ENCODE measurements at regions not wholly inside any gene's neighbourhood (a gene's known extent, or its start where the extent isn't known, plus 50 kb on each side); places are given as distances from the start of the nearest gene placed in this dataset.

DNA sequence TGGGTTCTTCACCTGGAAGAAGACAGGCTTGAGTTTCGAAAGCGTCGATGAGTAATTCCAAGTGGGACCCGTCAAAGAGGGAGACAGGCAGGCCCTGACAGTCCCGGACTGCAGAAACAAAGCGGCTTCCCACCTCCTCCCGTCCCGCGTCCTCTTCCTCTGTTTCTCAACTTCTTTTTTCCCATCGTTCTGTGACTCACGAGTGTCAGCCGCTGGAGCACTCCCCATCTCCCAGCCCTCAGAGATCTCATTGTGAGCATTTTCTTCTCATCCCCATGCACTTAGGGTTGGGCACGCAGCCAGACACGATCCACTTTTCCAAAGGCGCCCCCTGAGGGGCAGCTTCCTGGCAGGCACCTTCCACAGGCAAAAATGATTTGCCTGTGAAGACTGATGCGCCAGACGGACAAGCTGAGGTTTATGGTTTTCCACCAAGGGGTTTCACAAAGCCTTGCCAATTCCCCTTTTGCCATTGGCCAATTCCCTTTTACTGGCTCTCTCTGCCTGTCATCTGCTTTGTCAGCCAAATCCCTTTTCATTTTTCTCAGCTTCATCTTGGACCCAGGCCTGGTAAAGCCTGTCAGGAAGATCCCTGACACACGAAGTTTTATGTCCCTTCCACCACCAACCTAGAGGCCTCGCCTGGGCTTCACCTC is 86.5 kb upstream of the ANKRD55 start:
- TF ChIP-seq, protein P1, sequence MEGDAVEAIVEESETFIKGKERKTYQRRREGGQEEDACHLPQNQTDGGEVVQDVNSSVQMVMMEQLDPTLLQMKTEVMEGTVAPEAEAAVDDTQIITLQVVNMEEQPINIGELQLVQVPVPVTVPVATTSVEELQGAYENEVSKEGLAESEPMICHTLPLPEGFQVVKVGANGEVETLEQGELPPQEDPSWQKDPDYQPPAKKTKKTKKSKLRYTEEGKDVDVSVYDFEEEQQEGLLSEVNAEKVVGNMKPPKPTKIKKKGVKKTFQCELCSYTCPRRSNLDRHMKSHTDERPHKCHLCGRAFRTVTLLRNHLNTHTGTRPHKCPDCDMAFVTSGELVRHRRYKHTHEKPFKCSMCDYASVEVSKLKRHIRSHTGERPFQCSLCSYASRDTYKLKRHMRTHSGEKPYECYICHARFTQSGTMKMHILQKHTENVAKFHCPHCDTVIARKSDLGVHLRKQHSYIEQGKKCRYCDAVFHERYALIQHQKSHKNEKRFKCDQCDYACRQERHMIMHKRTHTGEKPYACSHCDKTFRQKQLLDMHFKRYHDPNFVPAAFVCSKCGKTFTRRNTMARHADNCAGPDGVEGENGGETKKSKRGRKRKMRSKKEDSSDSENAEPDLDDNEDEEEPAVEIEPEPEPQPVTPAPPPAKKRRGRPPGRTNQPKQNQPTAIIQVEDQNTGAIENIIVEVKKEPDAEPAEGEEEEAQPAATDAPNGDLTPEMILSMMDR (IDR thresholded peaks at IDR 0.05; ENCODE audit: partially characterized antibody, unreplicated experiment) = no peak
- peaks cover 1% of the 10 kb centered on the region for H3K4me1 Mint-ChIP-seq (ENCODE audit: low read depth, unreplicated experiment)
- H3K36me3 Mint-ChIP-seq (ENCODE audit: unreplicated experiment) = no peaks in the 10 kb centered on the region
- no peak overlapping the region for H3K27ac Mint-ChIP-seq (ENCODE audit: unreplicated experiment)
- H3K9me3 Mint-ChIP-seq (ENCODE audit: unreplicated experiment) = peaks cover 4% of the 10 kb centered on the region
- H3K4me3 Mint-ChIP-seq (ENCODE audit: unreplicated experiment) = no peak overlapping the region
- no peaks in the 10 kb centered on the region for H3K27me3 Mint-ChIP-seq (ENCODE audit: unreplicated experiment)
- no peak for DNase-seq

DNA sequence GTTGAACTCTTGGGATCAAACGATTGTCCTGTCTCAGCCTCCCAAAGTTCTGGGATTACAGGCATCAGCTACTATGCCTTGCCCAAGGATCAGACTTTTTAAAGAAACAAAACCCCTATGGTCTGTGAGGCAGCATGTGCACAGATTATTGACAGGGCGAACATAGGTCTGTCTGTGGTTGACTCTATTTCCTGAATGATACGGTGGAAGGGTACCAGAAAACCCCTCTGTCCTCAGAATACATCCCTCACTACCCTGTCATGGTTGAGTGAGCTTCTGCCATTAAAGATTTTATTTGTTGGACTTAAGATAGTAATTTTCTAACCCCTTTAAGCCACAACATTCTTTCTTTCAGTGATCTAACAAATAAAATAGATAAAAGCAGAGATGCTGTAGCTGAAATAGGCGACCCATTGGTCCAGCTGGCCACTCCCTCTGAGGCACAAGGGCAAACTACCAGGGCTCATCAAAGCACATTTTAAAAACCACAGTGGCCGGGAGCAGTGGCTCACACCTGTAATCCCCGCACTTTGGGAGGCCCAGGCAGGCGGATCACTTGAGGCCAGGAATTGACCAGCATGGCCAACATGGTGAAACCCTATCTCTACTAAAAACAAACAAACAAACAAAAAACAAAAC is 84.9 kb upstream of the ANKRD55 start:
- peaks cover 1% of the 10 kb centered on the region for H3K27me3 Mint-ChIP-seq (ENCODE audit: unreplicated experiment)
- peaks cover 1% of the 10 kb centered on the region for H3K4me1 Mint-ChIP-seq (ENCODE audit: low read depth, unreplicated experiment)

DNA sequence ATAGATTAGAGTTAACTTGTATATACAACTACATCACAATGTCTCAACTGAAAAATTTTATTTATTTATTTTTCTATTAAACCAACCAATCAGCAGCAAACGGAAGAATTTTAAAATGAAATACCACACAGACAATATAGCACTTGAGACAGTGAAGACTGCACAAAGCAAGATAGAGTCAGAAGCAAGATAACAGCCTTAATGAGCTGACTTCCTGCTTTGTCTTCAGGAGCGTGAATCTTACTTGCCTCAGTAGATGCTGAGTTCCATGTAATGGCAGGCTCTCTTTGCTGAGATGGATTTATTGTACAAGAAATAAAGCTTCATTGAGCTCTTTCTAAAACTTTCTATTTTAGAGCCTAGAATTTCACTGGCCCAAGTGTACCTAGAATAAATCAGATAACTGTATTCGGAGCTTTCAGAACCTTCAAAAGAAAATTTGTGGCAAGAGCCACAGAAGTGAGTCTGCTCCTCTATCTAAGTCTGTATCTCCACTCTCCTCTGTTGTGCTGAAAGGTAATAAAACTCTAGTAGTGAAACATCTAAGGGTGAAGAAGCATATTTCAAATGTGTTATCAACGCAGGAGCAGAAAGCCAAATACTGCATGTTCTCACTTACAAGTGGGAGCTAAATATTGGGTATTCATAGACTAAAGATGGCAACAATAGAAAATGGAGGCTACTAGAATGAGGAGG is 83.3 kb upstream of the ANKRD55 start:
- DNase-seq = no peak
- Mint-ChIP-seq H3K27ac (ENCODE audit: unreplicated experiment) (no peak overlapping the region), H3K36me3 (ENCODE audit: unreplicated experiment) (no peaks in the 10 kb centered on the region), H3K4me3 (ENCODE audit: unreplicated experiment) (no peak overlapping the region), H3K4me1 (ENCODE audit: low read depth, unreplicated experiment) (no peaks in the 10 kb centered on the region), H3K27me3 (ENCODE audit: unreplicated experiment) (peaks cover 1% of the 10 kb centered on the region), H3K9me3 (ENCODE audit: unreplicated experiment) (peaks cover 2% of the 10 kb centered on the region)
- TF ChIP-seq, protein P1 (IDR thresholded peaks at IDR 0.05; ENCODE audit: partially characterized antibody, unreplicated experiment) = no peak

More for the DNA sequence above, 84.9 kb upstream of the ANKRD55 start:
- no peak overlapping the region for H3K4me3 Mint-ChIP-seq (ENCODE audit: unreplicated experiment)
- H3K9me3 Mint-ChIP-seq (ENCODE audit: unreplicated experiment) = peaks cover 4% of the 10 kb centered on the region
- H3K27ac Mint-ChIP-seq (ENCODE audit: unreplicated experiment) = no peak overlapping the region
- no peaks in the 10 kb centered on the region for H3K36me3 Mint-ChIP-seq (ENCODE audit: unreplicated experiment)
- TF ChIP-seq, protein P1 (IDR thresholded peaks at IDR 0.05; ENCODE audit: partially characterized antibody, unreplicated experiment) = no peak
- no peak for DNase-seq

DNA sequence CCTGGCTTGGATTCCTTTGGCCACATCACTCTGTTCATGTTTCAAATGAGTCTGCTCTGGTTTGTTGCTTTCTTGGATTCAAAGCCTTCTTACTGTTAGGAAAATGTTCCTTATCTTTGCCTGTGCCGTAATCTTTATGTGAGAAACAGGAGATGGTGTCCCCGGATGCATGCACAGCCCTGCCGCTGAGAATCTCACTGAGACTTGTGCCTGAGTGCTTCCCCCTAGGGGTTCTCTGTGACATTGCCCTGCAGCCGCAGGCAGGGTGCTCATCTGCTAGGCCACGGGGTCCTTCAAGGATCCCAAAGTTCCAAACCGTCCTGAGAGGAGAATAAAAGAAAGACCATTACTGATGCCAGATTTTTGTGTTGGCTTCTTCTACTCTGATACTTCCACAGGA is 81.4 kb upstream of the ANKRD55 start:
- H3K9me3 Mint-ChIP-seq (ENCODE audit: unreplicated experiment) = peaks cover under 1% of the 10 kb centered on the region
- DNase-seq = no peak
- no peak overlapping the region for H3K27ac Mint-ChIP-seq (ENCODE audit: unreplicated experiment)
- H3K4me1 Mint-ChIP-seq (ENCODE audit: low read depth, unreplicated experiment) = no peaks in the 10 kb centered on the region
- TF ChIP-seq, protein P1 (IDR thresholded peaks at IDR 0.05; ENCODE audit: partially characterized antibody, unreplicated experiment) = peak; percentile 46
- peaks cover 3% of the 10 kb centered on the region for H3K27me3 Mint-ChIP-seq (ENCODE audit: unreplicated experiment)
- no peaks in the 10 kb centered on the region for H3K36me3 Mint-ChIP-seq (ENCODE audit: unreplicated experiment)
- no peak overlapping the region for H3K4me3 Mint-ChIP-seq (ENCODE audit: unreplicated experiment)

DNA sequence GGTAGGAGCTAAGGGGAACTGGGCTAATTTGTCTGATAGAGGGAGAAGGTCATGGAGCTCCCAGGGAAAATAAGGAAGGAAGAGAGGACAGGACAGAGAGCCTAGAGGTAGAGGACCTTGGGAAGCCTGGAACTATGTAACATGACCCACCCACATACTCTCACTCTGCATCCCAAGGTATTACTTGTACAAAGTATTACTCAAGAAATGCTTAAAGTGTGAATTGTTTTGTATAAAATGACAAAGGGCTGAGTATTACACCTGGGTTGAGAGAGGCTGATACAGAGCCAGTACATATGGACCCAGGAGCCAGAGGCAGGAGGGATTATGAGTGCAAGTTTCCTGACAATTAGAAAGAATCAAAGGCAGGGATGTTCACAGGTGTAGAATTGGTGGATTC is 80.5 kb upstream of the ANKRD55 start:
- H3K27ac Mint-ChIP-seq (ENCODE audit: unreplicated experiment) = no peak overlapping the region
- H3K9me3 Mint-ChIP-seq (ENCODE audit: unreplicated experiment) = no peaks in the 10 kb centered on the region
- no peak overlapping the region for H3K4me3 Mint-ChIP-seq (ENCODE audit: unreplicated experiment)
- DNase-seq = no peak
- TF ChIP-seq, protein P1 (IDR thresholded peaks at IDR 0.05; ENCODE audit: partially characterized antibody, unreplicated experiment) = no peak
- peaks cover 3% of the 10 kb centered on the region for H3K27me3 Mint-ChIP-seq (ENCODE audit: unreplicated experiment)
- H3K36me3 Mint-ChIP-seq (ENCODE audit: unreplicated experiment) = no peaks in the 10 kb centered on the region
- H3K4me1 Mint-ChIP-seq (ENCODE audit: low read depth, unreplicated experiment) = no peaks in the 10 kb centered on the region

Measured in glutamatergic neuron (in vitro differentiated cells).